GM12878 (cell line): ENCODE measurements at regions not wholly inside any gene's neighbourhood (a gene's known extent, or its start where the extent isn't known, plus 50 kb on each side); places are given as distances from the start of the nearest gene placed in this dataset.

Experiments used
- ATAC-seq: fragments of 200-7000 bp; cut with Tn5 transposase; 3 replicates; pipeline ENCODE4 v1.9.1; 2020; ENCODE audit warnings: mild to moderate bottlenecking, moderate library complexity
- BruUV-seq: library from RNA; stranded (reverse); fragments of 400-500 nt; replicated peaks from 2 replicates; lab custom pipeline; 2021; lab: Mats Ljungman, UMichigan
- CTCF ChIA-PET: fragments of 300-600 bp; sonication (Branson Sonifier 250); formaldehyde crosslinking; extraction: SDS; loops from one replicate; lab custom pipeline; 2021; ENCODE audit warnings: inconsistent platforms; lab: Yijun Ruan, JAX
- POLR2A ChIA-PET: fragments of 350-600 bp; formaldehyde crosslinking; extraction: SDS; loops from one replicate; lab custom pipeline; 2021; ENCODE audit warnings: inconsistent platforms; lab: Charles Lee
- RAD21 ChIA-PET: fragments of 300-600 bp; sonication (Branson Sonifier 250); formaldehyde crosslinking; loops from one replicate; lab custom pipeline; 2023; ENCODE audit warnings: antibody characterized with exemption; ENCODE audit not compliant: unreplicated experiment; lab: Charles Lee
- SMC1A ChIA-PET: fragments of 300-600 bp; sonication (Branson Sonifier 250); formaldehyde crosslinking; loops from one replicate; lab custom pipeline; 2023; ENCODE audit not compliant: unreplicated experiment, uncharacterized antibody; lab: Charles Lee
- DNase-seq: peaks from one replicate; pipeline ENCODE4 v3.0.0-alpha.2; 2011; ENCODE audit warnings: low read depth, low spot score
- FAIRE-seq: peaks from 3 replicates; lab custom pipeline; 2011; peaks lifted over from hg19 to GRCh38; lab: Jason Lieb, UNC
- H2AFZ ChIP-seq: 2 replicates; pipeline ENCODE4 v1.6.0; 2011; ENCODE audit warnings: low read depth, low read length, control low read depth; ENCODE audit not compliant: control insufficient read depth
- H3K27ac ChIP-seq: 2 replicates; pipeline ENCODE4 v1.5.1; 2011; ENCODE audit warnings: control low read depth; ENCODE audit not compliant: control insufficient read depth, insufficient read depth
- H3K27me3 ChIP-seq, 2 experiments: replicated peaks in 1 of 2; 2 replicates each; pipeline versions ENCODE4 v1.6.0 to v1.6.1; 2011; ENCODE audit warnings: low read length in 1 of 2; ENCODE audit not compliant: control insufficient read depth in 2 of 2, insufficient read depth in 2 of 2
- H3K36me3 ChIP-seq, 2 experiments: 2 replicates each; pipeline ENCODE4 v1.5.1; 2011; ENCODE audit warnings: low read length in 1 of 2; ENCODE audit not compliant: control insufficient read depth in 2 of 2, insufficient read depth in 2 of 2
- H3K4me1 ChIP-seq: 2 replicates; pipeline ENCODE4 v1.6.1; 2011; ENCODE audit warnings: mild to moderate bottlenecking, low read length, moderate library complexity, mixed read lengths; ENCODE audit not compliant: control insufficient read depth, insufficient read depth
- H3K4me2 ChIP-seq: 2 replicates; pipeline ENCODE4 v1.6.0; 2011; ENCODE audit warnings: control low read depth; ENCODE audit not compliant: control insufficient read depth, insufficient read depth
- H3K4me3 ChIP-seq: fragments of 200-600 bp; sonication (generic); 2 replicates; pipeline ENCODE4 v1.5.1; 2016
- H3K79me2 ChIP-seq: 2 replicates; pipeline ENCODE4 v1.6.0; 2011; ENCODE audit warnings: low read length; ENCODE audit not compliant: control insufficient read depth, insufficient read depth
- H3K9ac ChIP-seq: 2 replicates; pipeline ENCODE4 v1.8.0; 2011; ENCODE audit warnings: low read length, control low read depth, mixed read lengths; ENCODE audit not compliant: control insufficient read depth, insufficient read depth
- H3K9me3 ChIP-seq: replicated peaks from 3 replicates; pipeline ENCODE4 v1.5.1; 2011; ENCODE audit warnings: mild to moderate bottlenecking, low read length; ENCODE audit not compliant: control insufficient read depth, insufficient read depth
- H4K20me1 ChIP-seq: 2 replicates; pipeline ENCODE4 v1.6.0; 2011; ENCODE audit not compliant: control insufficient read depth, insufficient read depth
- EZH2 ChIP-seq: IDR thresholded peaks from 2 replicates; pipeline ENCODE4 v1.6.1; 2012; ENCODE audit warnings: low read depth, mild to moderate bottlenecking, control low read depth, inconsistent platforms, low read length, borderline replicate concordance; ENCODE audit not compliant: control insufficient read depth
- PAX5 ChIP-seq: IDR thresholded peaks from 2 replicates; pipeline ENCODE4 v1.6.1; 2011; ENCODE audit warnings: low read depth, low read length, borderline replicate concordance
- SPI1 ChIP-seq: IDR thresholded peaks from 2 replicates; pipeline ENCODE4 v1.6.1; 2011; ENCODE audit warnings: low read depth, mild to moderate bottlenecking, low read length, moderate library complexity, borderline replicate concordance; ENCODE audit not compliant: insufficient read depth
- YBX1 ChIP-seq: fragments of 450-650 bp; IDR thresholded peaks from 2 replicates; pipeline ENCODE4 v1.6.1; 2016; ENCODE audit warnings: antibody characterized with exemption
- ZBTB11 ChIP-seq: fragments of 450-650 bp; formaldehyde crosslinking; IDR thresholded peaks from 2 replicates; pipeline ENCODE4 v1.5.0; 2022; ENCODE audit warnings: mild to moderate bottlenecking, missing genetic modification characterization
- WGBS: methylation state at CpG from one replicate; pipeline ENCODE4 v1.1.6; 2016; ENCODE audit warnings: low lambda C conversion rate; ENCODE audit not compliant: insufficient replicate concordance, insufficient coverage; ENCODE audit errors: missing lambda C conversion rate; 5-methylcytosine and 5-hydroxymethylcytosine counted together
- in situ Hi-C: fragments of 300-500 bp; cut with MboI; formaldehyde crosslinking; loops from 9 replicates; pipeline ENCODE4 v1.14.3; 2018; ENCODE audit warnings: mixed read lengths
- intact Hi-C: fragments of 100-400 bp; cut with micrococcal nuclease; formaldehyde crosslinking; loops from one replicate; pipeline ENCODE4 v1.14.2; 2022; ENCODE audit not compliant: unreplicated experiment
- TF ChIP-seq, protein P1 (sequence below), 3 experiments: IDR thresholded peaks in 2 of 3; conservative IDR thresholded peaks in 1 of 3; 2 replicates each; pipeline ENCODE4 v1.5.1; 2011; ENCODE audit warnings: low read depth in 3 of 3, low read length in 3 of 3, mild to moderate bottlenecking in 3 of 3, control low read depth in 2 of 3, moderate library complexity in 2 of 3, inconsistent platforms in 1 of 3, mixed read lengths in 1 of 3; ENCODE audit not compliant: control insufficient read depth in 2 of 3, insufficient read depth in 1 of 3; ENCODE audit errors: extremely low read depth in 1 of 3
- TF ChIP-seq, protein P2 (sequence below): IDR thresholded peaks from 2 replicates; pipeline ENCODE4 v1.6.1; 2012; ENCODE audit warnings: low read depth, low read length, improper control_type of control experiment

DNA sequence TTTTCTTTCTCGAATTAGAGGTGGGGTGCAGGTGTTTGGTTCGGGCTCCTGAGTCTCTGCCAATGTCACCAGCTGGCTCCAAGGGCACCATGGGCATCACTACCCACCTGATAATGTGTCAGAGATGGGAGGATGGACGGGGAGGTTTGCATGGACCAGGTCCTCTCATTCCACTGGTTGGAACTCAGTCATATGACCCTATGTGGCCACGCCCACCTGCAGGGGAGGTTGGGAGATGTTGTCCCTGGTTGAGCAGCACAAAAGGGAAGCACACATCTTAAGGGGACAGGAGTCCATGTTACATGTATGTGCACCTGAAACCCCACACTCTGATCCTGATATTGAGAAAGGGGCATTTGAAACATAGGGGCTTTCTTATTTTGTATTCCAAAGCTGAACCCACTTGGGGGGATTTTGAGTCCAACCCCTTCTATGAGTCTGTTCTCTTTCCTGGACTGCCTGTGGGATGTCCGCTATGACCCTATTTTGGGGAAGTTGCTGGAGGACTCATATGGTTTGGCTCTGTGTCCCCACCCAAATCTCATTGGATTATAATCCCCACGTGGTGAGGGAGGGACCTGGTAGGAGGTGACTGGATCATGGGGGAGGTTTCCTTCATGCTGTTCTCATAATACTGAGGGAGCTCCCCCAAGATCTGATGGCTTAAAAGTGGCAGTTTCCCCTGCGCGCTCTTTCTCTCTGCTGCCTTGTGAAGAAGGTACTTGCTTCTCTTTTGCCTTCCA lies 66.9 kb upstream of the BAIAP2L1 start:
- no TSS peak for BruUV-seq
- no peaks in the 10 kb centered on the region; the same call in 1 of the 2 replicates for H3K4me1 ChIP-seq
- POLR2A ChIA-PET: no interaction called here
- H3K79me2 ChIP-seq: no peaks in the 10 kb centered on the region
- ATAC-seq (no peak), DNase-seq (no peak), FAIRE-seq (no peak)
- in situ Hi-C loops (no loop called here), intact Hi-C loops (no loop called here)
- TF ChIP-seq YBX1: no peak
- TF ChIP-seq ZBTB11 (CRISPR knock-in tag): no peak
- TF ChIP-seq SPI1: no peak
- no peak for TF ChIP-seq PAX5
- TF ChIP-seq, protein P1, sequence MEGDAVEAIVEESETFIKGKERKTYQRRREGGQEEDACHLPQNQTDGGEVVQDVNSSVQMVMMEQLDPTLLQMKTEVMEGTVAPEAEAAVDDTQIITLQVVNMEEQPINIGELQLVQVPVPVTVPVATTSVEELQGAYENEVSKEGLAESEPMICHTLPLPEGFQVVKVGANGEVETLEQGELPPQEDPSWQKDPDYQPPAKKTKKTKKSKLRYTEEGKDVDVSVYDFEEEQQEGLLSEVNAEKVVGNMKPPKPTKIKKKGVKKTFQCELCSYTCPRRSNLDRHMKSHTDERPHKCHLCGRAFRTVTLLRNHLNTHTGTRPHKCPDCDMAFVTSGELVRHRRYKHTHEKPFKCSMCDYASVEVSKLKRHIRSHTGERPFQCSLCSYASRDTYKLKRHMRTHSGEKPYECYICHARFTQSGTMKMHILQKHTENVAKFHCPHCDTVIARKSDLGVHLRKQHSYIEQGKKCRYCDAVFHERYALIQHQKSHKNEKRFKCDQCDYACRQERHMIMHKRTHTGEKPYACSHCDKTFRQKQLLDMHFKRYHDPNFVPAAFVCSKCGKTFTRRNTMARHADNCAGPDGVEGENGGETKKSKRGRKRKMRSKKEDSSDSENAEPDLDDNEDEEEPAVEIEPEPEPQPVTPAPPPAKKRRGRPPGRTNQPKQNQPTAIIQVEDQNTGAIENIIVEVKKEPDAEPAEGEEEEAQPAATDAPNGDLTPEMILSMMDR (IDR thresholded peaks at IDR 0.05 in 2 of 3, conservative IDR thresholded peaks at IDR 0.05 in 1 of 3; ENCODE audit: control insufficient read depth in 2 of 3, extremely low read depth in 1 of 3, insufficient read depth in 1 of 3, low read depth in 3 of 3, low read length in 3 of 3): no peak
- TF ChIP-seq EZH2: no peak
- TF ChIP-seq, protein P2, sequence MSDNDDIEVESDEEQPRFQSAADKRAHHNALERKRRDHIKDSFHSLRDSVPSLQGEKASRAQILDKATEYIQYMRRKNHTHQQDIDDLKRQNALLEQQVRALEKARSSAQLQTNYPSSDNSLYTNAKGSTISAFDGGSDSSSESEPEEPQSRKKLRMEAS: no peak
- no peaks in the 10 kb centered on the region for H4K20me1 ChIP-seq
- H3K9ac ChIP-seq: no peak overlapping the region
- CTCF ChIA-PET: no interaction called here
- no peaks in the 10 kb centered on the region for H3K27me3 ChIP-seq
- H3K4me3 ChIP-seq: no peak overlapping the region
- H3K36me3 ChIP-seq: no peaks in the 10 kb centered on the region
- H3K9me3 ChIP-seq: no peaks in the 10 kb centered on the region
- no peak overlapping the region for H2AFZ ChIP-seq
- no peak overlapping the region for H3K4me2 ChIP-seq
- RAD21 ChIA-PET: no interaction called here
- WGBS: 39% methylated on average over 8 of the region's 8 CpGs
- SMC1A ChIA-PET: no interaction called here
- H3K27ac ChIP-seq: no peak overlapping the region
